ENCODE measurements at regions not wholly inside any gene's neighbourhood (a gene's known extent, or its start where the extent isn't known, plus 50 kb on each side); places are given as distances from the start of the nearest gene placed in this dataset.

DNA sequence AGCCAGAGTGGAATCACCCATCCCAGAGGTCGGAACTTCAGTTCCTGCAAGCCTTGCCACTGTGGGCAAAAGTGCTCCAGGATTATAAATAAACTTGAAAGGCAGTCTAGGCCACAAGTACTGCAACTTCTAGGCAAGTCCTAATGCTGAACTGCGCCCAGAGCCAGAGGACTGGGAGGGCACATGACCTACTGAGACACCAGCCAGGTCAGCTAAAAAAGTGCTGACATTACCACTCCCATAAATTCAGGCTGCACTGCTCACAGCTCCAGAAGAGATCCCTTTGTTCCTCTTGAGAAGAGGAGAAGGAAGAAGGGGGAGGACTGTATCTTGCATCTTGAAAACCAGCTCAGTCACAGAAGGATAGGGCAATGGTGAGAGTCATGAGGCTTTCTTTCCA, 1084.1 kb upstream of the PHF14 start:
- TF ChIP-seq, protein P1, sequence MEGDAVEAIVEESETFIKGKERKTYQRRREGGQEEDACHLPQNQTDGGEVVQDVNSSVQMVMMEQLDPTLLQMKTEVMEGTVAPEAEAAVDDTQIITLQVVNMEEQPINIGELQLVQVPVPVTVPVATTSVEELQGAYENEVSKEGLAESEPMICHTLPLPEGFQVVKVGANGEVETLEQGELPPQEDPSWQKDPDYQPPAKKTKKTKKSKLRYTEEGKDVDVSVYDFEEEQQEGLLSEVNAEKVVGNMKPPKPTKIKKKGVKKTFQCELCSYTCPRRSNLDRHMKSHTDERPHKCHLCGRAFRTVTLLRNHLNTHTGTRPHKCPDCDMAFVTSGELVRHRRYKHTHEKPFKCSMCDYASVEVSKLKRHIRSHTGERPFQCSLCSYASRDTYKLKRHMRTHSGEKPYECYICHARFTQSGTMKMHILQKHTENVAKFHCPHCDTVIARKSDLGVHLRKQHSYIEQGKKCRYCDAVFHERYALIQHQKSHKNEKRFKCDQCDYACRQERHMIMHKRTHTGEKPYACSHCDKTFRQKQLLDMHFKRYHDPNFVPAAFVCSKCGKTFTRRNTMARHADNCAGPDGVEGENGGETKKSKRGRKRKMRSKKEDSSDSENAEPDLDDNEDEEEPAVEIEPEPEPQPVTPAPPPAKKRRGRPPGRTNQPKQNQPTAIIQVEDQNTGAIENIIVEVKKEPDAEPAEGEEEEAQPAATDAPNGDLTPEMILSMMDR (IDR thresholded peaks at IDR 0.05), result no peak
- TF ChIP-seq POLR2A (IDR thresholded peaks at IDR 0.05), result no peak

Measured in testis (tissue), 2 donors.